Stimulated activated effector memory CD8-positive, alpha-beta T cell treated with anti-CD3 and anti-CD28 coated beads, Interleukin-12 subunit alpha, Interleukin-12 subunit beta, amount 100 ng/mL, for 72 hours (primary cell): ENCODE measurements at regions not wholly inside any gene's neighbourhood (a gene's known extent, or its start where the extent isn't known, plus 50 kb on each side); places are given as distances from the start of the nearest gene placed in this dataset.

ENCODE experiments used
- ATAC-seq: fragments of 150-1000 bp; cut with Tn5 transposase; 2 replicates; pipeline ENCODE4 v1.10.0; 2021
- DNase-seq, 2 donors: peaks; one replicate each; pipeline ENCODE4 v3.0.0; 2021 to 2022; ENCODE audit warnings: low spot score in 2 of 2
- H3K27ac Mint-ChIP-seq: one replicate; pipeline ENCODE4 v1.8.0; 2022; ENCODE audit warnings: mild to moderate bottlenecking, mixed read lengths
- H3K36me3 Mint-ChIP-seq: one replicate; pipeline ENCODE4 v1.8.0; 2022; ENCODE audit warnings: mild to moderate bottlenecking, mixed read lengths
- H3K4me1 Mint-ChIP-seq: one replicate; pipeline ENCODE4 v1.8.0; 2022; ENCODE audit warnings: mixed read lengths
- H3K4me3 Mint-ChIP-seq: one replicate; pipeline ENCODE4 v1.8.0; 2022; ENCODE audit warnings: mild to moderate bottlenecking, mixed read lengths
- H3K9me3 Mint-ChIP-seq: one replicate; pipeline ENCODE4 v1.8.0; 2022; ENCODE audit warnings: mixed read lengths

- no peak for DNase-seq
- Mint-ChIP-seq H3K27ac (no peak overlapping the region), H3K36me3 (no peaks in the 10 kb centered on the region), H3K4me1 (no peaks in the 10 kb centered on the region), H3K9me3 (no peaks in the 10 kb centered on the region), H3K4me3 (no peak overlapping the region)
- no peak for ATAC-seq
Measured at GRCh38 chr5:107124376-107124775, 546.4 kb downstream of the EFNA5 start.

GRCh38 chr5:107123014-107123413 is 547.7 kb downstream of the EFNA5 start:
- no peaks in the 10 kb centered on the region for H3K4me1 Mint-ChIP-seq
- no peaks in the 10 kb centered on the region for H3K36me3 Mint-ChIP-seq
- no peak overlapping the region for H3K4me3 Mint-ChIP-seq
- no peak overlapping the region for H3K27ac Mint-ChIP-seq
- no peak for DNase-seq
- no peak for ATAC-seq
- no peaks in the 10 kb centered on the region for H3K9me3 Mint-ChIP-seq

- Mint-ChIP-seq H3K4me1 (no peaks in the 10 kb centered on the region), H3K36me3 (no peaks in the 10 kb centered on the region), H3K27ac (no peak overlapping the region), H3K4me3 (no peak overlapping the region), H3K9me3 (no peaks in the 10 kb centered on the region)
- ATAC-seq (no peak), DNase-seq (no peak)
Measured at GRCh38 chr5:107121793-107122519, 548.8 kb downstream of the EFNA5 start.

GRCh38 chr5:107119656-107120055 is 551.1 kb downstream of the EFNA5 start:
- Mint-ChIP-seq H3K9me3 (no peaks in the 10 kb centered on the region), H3K36me3 (no peaks in the 10 kb centered on the region), H3K4me1 (no peaks in the 10 kb centered on the region), H3K4me3 (no peak overlapping the region), H3K27ac (no peak overlapping the region)
- DNase-seq, result no peak
- ATAC-seq, result no peak

GRCh38 chr5:107118184-107119019 is 552.3 kb downstream of the EFNA5 start:
- Mint-ChIP-seq H3K4me3 (no peak overlapping the region), H3K9me3 (no peaks in the 10 kb centered on the region), H3K36me3 (no peaks in the 10 kb centered on the region), H3K27ac (no peak overlapping the region), H3K4me1 (no peaks in the 10 kb centered on the region)
- no peak for DNase-seq
- no peak for ATAC-seq

GRCh38 chr5:107112216-107112615 is 558.5 kb downstream of the EFNA5 start:
- Mint-ChIP-seq H3K9me3 (peaks cover 14% of the 10 kb centered on the region), H3K36me3 (no peaks in the 10 kb centered on the region), H3K27ac (no peak overlapping the region), H3K4me1 (no peaks in the 10 kb centered on the region), H3K4me3 (no peak overlapping the region)
- DNase-seq (no peak), ATAC-seq (no peak)

GRCh38 chr5:107104040-107104995 is 566.4 kb downstream of the EFNA5 start:
- ATAC-seq, result peak; percentile 28
- Mint-ChIP-seq H3K27ac (no peak overlapping the region), H3K4me1 (no peaks in the 10 kb centered on the region), H3K9me3 (no peaks in the 10 kb centered on the region), H3K4me3 (no peak overlapping the region), H3K36me3 (no peaks in the 10 kb centered on the region)
- DNase-seq, result no peak

GRCh38 chr5:107103522-107103921 is 567.2 kb downstream of the EFNA5 start:
- DNase-seq (no peak), ATAC-seq (no peak)
- Mint-ChIP-seq H3K4me1 (no peaks in the 10 kb centered on the region), H3K36me3 (no peaks in the 10 kb centered on the region), H3K9me3 (peaks cover under 1% of the 10 kb centered on the region), H3K27ac (no peak overlapping the region), H3K4me3 (no peak overlapping the region)

- no peak for DNase-seq
- Mint-ChIP-seq H3K36me3 (no peaks in the 10 kb centered on the region), H3K9me3 (peaks cover 3% of the 10 kb centered on the region), H3K27ac (no peak overlapping the region), H3K4me3 (no peak overlapping the region), H3K4me1 (no peaks in the 10 kb centered on the region)
- ATAC-seq, result no peak
Measured at GRCh38 chr5:107100121-107100520, 570.6 kb downstream of the EFNA5 start.

- DNase-seq, result no peak
- no peak for ATAC-seq
- no peaks in the 10 kb centered on the region for H3K4me1 Mint-ChIP-seq
- H3K27ac Mint-ChIP-seq, result no peak overlapping the region
- no peaks in the 10 kb centered on the region for H3K36me3 Mint-ChIP-seq
- no peak overlapping the region for H3K4me3 Mint-ChIP-seq
- H3K9me3 Mint-ChIP-seq, result peaks cover 3% of the 10 kb centered on the region
Measured at GRCh38 chr5:107099506-107099905, 571.2 kb downstream of the EFNA5 start.

- Mint-ChIP-seq H3K4me1 (no peaks in the 10 kb centered on the region), H3K4me3 (no peak overlapping the region), H3K9me3 (no peaks in the 10 kb centered on the region), H3K27ac (no peak overlapping the region), H3K36me3 (no peaks in the 10 kb centered on the region)
- no peak for DNase-seq
- no peak for ATAC-seq
Measured at GRCh38 chr5:107092695-107093094, 578.0 kb downstream of the EFNA5 start.

- H3K36me3 Mint-ChIP-seq, result no peaks in the 10 kb centered on the region
- no peaks in the 10 kb centered on the region for H3K4me1 Mint-ChIP-seq
- no peak for DNase-seq
Measured at GRCh38 chr5:107090506-107090905, 580.2 kb downstream of the EFNA5 start.

GRCh38 chr5:107088907-107089306 is 581.8 kb downstream of the EFNA5 start:
- Mint-ChIP-seq H3K36me3 (no peaks in the 10 kb centered on the region), H3K4me1 (no peaks in the 10 kb centered on the region), H3K9me3 (no peaks in the 10 kb centered on the region)

More at GRCh38 chr5:107090506-107090905, 580.2 kb downstream of the EFNA5 start:
- no peak for ATAC-seq
- H3K4me3 Mint-ChIP-seq, result no peak overlapping the region
- H3K27ac Mint-ChIP-seq, result no peak overlapping the region
- H3K9me3 Mint-ChIP-seq, result no peaks in the 10 kb centered on the region

GRCh38 chr5:107085572-107085971 is 585.2 kb downstream of the EFNA5 start:
- H3K27ac Mint-ChIP-seq, result no peak overlapping the region
- DNase-seq, result no peak
- no peaks in the 10 kb centered on the region for H3K4me1 Mint-ChIP-seq
- no peaks in the 10 kb centered on the region for H3K9me3 Mint-ChIP-seq
- no peaks in the 10 kb centered on the region for H3K36me3 Mint-ChIP-seq
- ATAC-seq, result no peak
- no peak overlapping the region for H3K4me3 Mint-ChIP-seq

More at GRCh38 chr5:107088907-107089306, 581.8 kb downstream of the EFNA5 start:
- ATAC-seq (no peak), DNase-seq (no peak)
- Mint-ChIP-seq H3K4me3 (no peak overlapping the region), H3K27ac (no peak overlapping the region)

- H3K27ac Mint-ChIP-seq, result no peak overlapping the region
- H3K4me1 Mint-ChIP-seq, result no peaks in the 10 kb centered on the region
- DNase-seq (no peak), ATAC-seq (no peak)
- peaks cover 3% of the 10 kb centered on the region for H3K9me3 Mint-ChIP-seq
- no peaks in the 10 kb centered on the region for H3K36me3 Mint-ChIP-seq
- no peak overlapping the region for H3K4me3 Mint-ChIP-seq
Measured at GRCh38 chr5:107074996-107075395, 595.7 kb downstream of the EFNA5 start.
